Prostate gland (tissue), 2 donors: ENCODE measurements at regions not wholly inside any gene's neighbourhood (a gene's known extent, or its start where the extent isn't known, plus 50 kb on each side); places are given as distances from the start of the nearest gene placed in this dataset.

Experiments
- DNase-seq: peaks from one replicate; pipeline ENCODE4 v3.0.0-alpha.2; 2019; ENCODE audit warnings: low spot score
- H3K27ac ChIP-seq, 2 donors: fragments of 200-600 bp; sonication (generic); 2 replicates each; pipeline ENCODE4 v1.5.1; 2017 to 2019
- H3K27me3 ChIP-seq: fragments of 200-600 bp; sonication (generic); replicated peaks from 2 replicates; pipeline ENCODE4 v1.5.1; 2019; ENCODE audit not compliant: insufficient read depth
- H3K36me3 ChIP-seq, 2 donors: fragments of 200-600 bp; sonication (generic); 1 replicate in 1 of 2; 2 replicates in 1 of 2; pipeline versions ENCODE4 v1.5.1 to v1.8.1; 2017 to 2019
- H3K4me1 ChIP-seq: fragments of 200-600 bp; sonication (generic); replicated peaks from 2 replicates; pipeline ENCODE4 v1.5.1; 2019
- H3K4me3 ChIP-seq, 2 donors: fragments of 200-600 bp; sonication (generic); 2 replicates each; pipeline ENCODE4 v1.5.1; 2017 to 2019
- H3K9me3 ChIP-seq: fragments of 200-600 bp; sonication (generic); 2 replicates; pipeline ENCODE4 v1.5.1; 2017
- POLR2A ChIP-seq: fragments of 450-650 bp; IDR thresholded peaks from one replicate; pipeline ENCODE4 v1.6.1; 2016; ENCODE audit warnings: antibody characterized with exemption, mild to moderate bottlenecking
- POLR2AphosphoS5 ChIP-seq: sonication (generic); formaldehyde crosslinking; IDR thresholded peaks from one replicate; pipeline ENCODE4 v1.6.1; 2017; ENCODE audit warnings: antibody characterized with exemption
- WGBS: methylation state at CpG from one replicate; pipeline ENCODE4 v1.1.5; 2018; 5-methylcytosine and 5-hydroxymethylcytosine counted together
- intact Hi-C: fragments of 100-400 bp; cut with DNase I; formaldehyde crosslinking; loops from one replicate; pipeline ENCODE4 v1.14.2; 2022
- TF ChIP-seq, protein P1 (sequence below), 4 experiments: fragments of 200-600 bp in 2 of 4; fragments of 450-650 bp in 2 of 4; sonication (generic) in 2 of 4; IDR thresholded peaks; 1 replicate in 3 of 4; 2 replicates in 1 of 4; pipeline ENCODE4 v1.5.1; 2016 to 2019; ENCODE audit warnings: antibody characterized with exemption in 4 of 4, mild to moderate bottlenecking in 2 of 4, moderate library complexity in 2 of 4

DNA sequence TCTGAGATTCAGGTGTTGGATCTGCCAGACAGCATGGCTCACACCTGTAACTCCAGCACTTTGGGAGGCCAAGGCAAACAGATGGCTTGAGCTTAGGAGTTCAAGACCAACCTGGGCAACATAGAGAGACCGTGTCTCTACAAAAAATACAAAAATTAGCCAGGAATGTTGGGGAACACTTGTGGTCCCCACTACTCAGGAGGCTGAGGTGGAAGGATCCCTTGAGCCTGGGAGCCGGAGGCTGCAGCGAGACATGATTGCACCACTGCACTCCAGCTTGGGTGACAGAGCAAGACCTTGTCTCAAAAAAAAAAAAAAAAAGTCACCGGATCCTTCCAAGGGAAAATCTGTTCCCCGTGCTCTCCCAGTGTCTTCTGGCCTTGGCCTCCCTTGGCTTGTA, 109.2 kb downstream of the IRS2 start:
- 96% methylated on average over 5 of the region's 5 CpGs for WGBS
- TF ChIP-seq, protein P1, sequence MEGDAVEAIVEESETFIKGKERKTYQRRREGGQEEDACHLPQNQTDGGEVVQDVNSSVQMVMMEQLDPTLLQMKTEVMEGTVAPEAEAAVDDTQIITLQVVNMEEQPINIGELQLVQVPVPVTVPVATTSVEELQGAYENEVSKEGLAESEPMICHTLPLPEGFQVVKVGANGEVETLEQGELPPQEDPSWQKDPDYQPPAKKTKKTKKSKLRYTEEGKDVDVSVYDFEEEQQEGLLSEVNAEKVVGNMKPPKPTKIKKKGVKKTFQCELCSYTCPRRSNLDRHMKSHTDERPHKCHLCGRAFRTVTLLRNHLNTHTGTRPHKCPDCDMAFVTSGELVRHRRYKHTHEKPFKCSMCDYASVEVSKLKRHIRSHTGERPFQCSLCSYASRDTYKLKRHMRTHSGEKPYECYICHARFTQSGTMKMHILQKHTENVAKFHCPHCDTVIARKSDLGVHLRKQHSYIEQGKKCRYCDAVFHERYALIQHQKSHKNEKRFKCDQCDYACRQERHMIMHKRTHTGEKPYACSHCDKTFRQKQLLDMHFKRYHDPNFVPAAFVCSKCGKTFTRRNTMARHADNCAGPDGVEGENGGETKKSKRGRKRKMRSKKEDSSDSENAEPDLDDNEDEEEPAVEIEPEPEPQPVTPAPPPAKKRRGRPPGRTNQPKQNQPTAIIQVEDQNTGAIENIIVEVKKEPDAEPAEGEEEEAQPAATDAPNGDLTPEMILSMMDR (IDR thresholded peaks at IDR 0.05), result no peak
- TF ChIP-seq POLR2AphosphoS5 (no peak), POLR2A (no peak)
- intact Hi-C loops, result no loop called here

GRCh38 chr13:109673477-109673876, 112.9 kb downstream of the IRS2 start:
- Histone ChIP-seq H3K36me3 (no peaks in the 10 kb centered on the region), H3K27me3 (no peaks in the 10 kb centered on the region), H3K27ac (no peak overlapping the region), H3K4me3 (no peak overlapping the region), H3K4me1 (no peaks in the 10 kb centered on the region), H3K9me3 (no peaks in the 10 kb centered on the region)
- intact Hi-C loops, result no loop called here
- 58% methylated on average over 1 of the region's 1 CpG for WGBS
- no peak for DNase-seq
- TF ChIP-seq POLR2AphosphoS5 (no peak), POLR2A (no peak)
- TF ChIP-seq, protein P1 (IDR thresholded peaks at IDR 0.05), result no peak

More for the DNA sequence above, 109.2 kb downstream of the IRS2 start:
- Histone ChIP-seq H3K4me3 (no peak overlapping the region), H3K9me3 (no peaks in the 10 kb centered on the region), H3K4me1 (no peaks in the 10 kb centered on the region), H3K36me3 (no peaks in the 10 kb centered on the region), H3K27me3 (no peaks in the 10 kb centered on the region), H3K27ac (no peak overlapping the region)
- DNase-seq, result no peak

- no peak for TF ChIP-seq POLR2A
- TF ChIP-seq, protein P1 (IDR thresholded peaks at IDR 0.05), result no peak
- no peak for TF ChIP-seq POLR2AphosphoS5
- intact Hi-C loops, result no loop called here
- Histone ChIP-seq H3K4me1 (no peaks in the 10 kb centered on the region), H3K27me3 (no peaks in the 10 kb centered on the region), H3K9me3 (no peaks in the 10 kb centered on the region), H3K27ac (no peak overlapping the region), H3K4me3 (no peak overlapping the region), H3K36me3 (no peaks in the 10 kb centered on the region)
- 73% methylated on average over 2 of the region's 2 CpGs for WGBS
- DNase-seq, result no peak
Measured at GRCh38 chr13:109672545-109672944, 113.8 kb downstream of the IRS2 start.

DNA sequence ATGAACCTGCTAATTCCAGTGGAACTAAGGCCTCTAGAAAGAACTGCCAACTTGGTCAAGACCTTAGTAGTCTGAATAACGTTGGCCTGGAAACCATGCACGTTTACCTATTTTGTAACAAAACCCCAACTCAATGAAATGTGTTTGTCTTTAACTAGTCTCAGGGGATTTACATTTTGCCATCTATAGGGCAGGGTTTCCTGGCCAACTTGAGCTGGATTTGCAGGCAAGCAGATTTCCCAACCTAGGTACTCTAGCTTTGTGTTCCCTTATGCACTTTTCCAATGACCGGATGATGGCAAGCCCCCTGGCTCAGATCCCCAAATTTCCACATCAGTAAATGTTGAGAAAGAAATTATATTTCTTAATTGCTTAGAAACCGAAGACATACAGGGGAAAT, 114.5 kb downstream of the IRS2 start:
- Histone ChIP-seq H3K27ac (no peak overlapping the region), H3K9me3 (no peaks in the 10 kb centered on the region), H3K27me3 (no peaks in the 10 kb centered on the region), H3K36me3 (no peaks in the 10 kb centered on the region), H3K4me1 (no peaks in the 10 kb centered on the region), H3K4me3 (no peak overlapping the region)
- 76% methylated on average over 4 of the region's 4 CpGs for WGBS
- TF ChIP-seq POLR2A (no peak), POLR2AphosphoS5 (no peak)
- TF ChIP-seq, protein P1 (IDR thresholded peaks at IDR 0.05), result no peak
- DNase-seq, result no peak
- intact Hi-C loops, result no loop called here

DNA sequence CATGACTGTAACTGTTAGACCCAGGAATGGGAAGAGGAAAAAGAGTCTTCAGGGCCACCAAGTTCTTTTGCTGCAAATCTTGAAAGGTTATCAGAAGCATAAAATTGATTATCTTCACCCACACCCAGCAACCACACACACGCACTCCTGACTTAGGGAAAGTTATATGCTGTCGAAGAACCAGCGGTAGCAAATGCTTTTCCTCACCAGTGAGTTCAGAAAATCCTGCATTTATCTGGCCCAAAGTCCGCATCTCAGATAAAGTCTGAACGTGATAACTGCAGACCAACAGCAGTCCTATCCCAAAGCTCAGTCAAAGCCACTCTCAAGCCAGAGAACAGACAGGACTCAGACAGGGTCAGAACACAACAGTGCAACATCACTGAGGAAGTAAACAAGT, 115.6 kb downstream of the IRS2 start:
- TF ChIP-seq POLR2A, result no peak
- TF ChIP-seq POLR2AphosphoS5, result no peak
- no peaks in the 10 kb centered on the region for H3K9me3 ChIP-seq
- no peak for DNase-seq
- intact Hi-C loops, result no loop called here
- WGBS, result 98% methylated on average over 5 of the region's 5 CpGs
- no peaks in the 10 kb centered on the region for H3K36me3 ChIP-seq
- no peaks in the 10 kb centered on the region for H3K4me1 ChIP-seq
- no peak overlapping the region for H3K27ac ChIP-seq
- H3K27me3 ChIP-seq, result no peaks in the 10 kb centered on the region
- H3K4me3 ChIP-seq, result no peak overlapping the region
